ENCODE measurements at regions not wholly inside any gene's neighbourhood (a gene's known extent, or its start where the extent isn't known, plus 50 kb on each side); places are given as distances from the start of the nearest gene placed in this dataset.

GRCh38 chr2:234570476-234570875, 73.6 kb upstream of the ARL4C start:
- TF ChIP-seq CTCF (conservative IDR thresholded peaks at IDR 0.05 in 1 of 2, IDR thresholded peaks at IDR 0.05 in 1 of 2; ENCODE audit: low read depth in 1 of 2, low read length in 2 of 2) = no peak
- TF ChIP-seq EZH2 (IDR thresholded peaks at IDR 0.05; ENCODE audit: low read length, missing control alignments) = no peak
